ENCODE measurements at regions not wholly inside any gene's neighbourhood (a gene's known extent, or its start where the extent isn't known, plus 50 kb on each side); places are given as distances from the start of the nearest gene placed in this dataset.

DNA sequence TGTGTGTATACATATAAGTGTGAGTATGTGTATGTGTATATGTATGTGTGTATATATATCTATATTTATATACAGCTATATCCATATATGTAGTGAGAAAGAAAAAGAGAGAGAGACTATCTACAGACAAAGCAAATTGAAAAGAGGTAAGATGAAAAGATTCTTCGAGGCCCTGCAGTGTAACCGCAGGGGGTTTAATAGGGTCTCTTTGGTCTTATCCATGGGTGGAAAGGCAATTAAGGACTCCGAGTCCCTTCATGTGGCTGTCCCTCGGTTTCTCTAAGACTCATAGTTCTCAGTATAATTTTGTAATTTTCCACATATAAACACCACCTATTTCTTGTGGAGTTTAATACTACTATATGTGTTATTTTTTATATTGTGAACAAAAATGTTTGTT lies 50.6 kb upstream of the JAZF1 start:
- no peak for FAIRE-seq

DNA sequence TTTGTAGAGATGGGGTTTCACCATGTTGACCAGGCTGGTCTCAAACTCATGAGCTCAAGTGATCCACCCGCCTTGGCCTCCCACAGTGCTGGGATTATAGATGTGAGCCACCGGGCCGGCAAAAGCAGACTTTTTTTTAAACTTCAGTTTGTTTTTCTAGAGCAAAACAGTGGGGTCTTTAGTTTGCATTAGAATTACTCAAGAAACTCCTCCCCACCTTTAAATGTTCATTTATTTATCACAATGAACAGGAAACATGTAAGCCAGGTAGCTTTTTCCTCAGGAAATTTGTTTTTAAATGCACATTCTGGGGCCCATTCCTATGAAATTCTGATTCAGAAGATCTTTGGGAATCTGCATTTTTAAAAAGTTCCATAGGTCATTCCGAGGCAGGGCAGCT lies 56.0 kb upstream of the JAZF1 start:
- FAIRE-seq, result no peak

DNA sequence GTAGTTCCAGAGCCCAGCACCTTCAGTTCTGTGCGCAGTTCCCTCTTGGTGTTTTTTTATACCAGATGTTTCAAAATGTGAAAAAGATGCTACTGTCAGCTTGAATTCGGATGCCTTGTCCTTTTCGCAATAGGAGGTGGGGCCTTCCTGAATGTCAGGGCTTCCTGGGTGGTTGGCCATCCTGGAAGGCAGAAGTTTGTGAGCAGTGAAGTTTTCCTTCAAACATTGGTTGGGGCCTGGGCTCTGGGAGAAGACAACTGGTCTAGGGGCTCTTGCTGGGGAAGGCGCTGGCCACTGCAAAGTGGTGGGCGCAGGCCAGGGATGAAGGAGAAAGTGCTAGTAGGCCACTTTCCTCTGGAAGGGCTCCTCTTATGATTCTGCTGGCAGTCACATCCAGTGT lies 56.8 kb upstream of the JAZF1 start:
- FAIRE-seq, result no peak

DNA sequence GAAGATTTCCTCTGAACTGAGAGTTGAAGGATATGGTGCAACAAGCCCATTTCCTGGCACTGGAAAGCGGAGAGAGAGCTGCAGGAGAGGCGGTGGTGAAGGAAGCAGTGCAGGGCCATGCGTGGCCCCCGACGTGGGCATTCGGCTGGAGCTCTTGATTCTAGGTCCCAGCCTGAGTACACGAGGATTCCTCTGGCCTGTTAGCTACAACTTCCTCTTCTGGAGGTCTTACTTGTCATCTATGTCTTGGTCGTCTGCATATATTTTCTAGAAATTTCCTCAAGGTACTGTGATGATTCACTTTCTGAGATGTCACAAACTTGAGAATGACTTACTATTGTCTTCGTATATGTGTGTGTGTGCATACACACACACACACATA lies 59.2 kb upstream of the JAZF1 start:
- FAIRE-seq, result no peak

DNA sequence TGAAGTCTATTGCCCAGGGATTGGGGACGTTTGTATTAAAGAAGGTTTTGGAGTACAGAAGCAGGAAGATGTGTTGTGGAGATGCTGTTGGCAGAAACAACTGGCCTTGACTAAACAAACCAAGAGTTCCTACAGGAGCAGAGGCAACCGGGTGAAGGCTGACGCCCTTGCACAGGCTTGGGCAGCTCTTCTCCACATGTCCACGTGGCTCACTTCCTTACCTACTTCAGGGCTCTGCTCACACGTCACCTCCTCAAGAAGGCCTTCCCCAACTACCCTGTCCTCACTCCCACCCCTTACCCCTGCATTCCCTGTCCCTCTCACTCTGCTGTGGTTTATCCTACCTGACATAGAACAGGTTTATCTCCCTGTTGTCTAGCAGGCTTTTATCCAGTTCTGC lies 59.9 kb upstream of the JAZF1 start:
- FAIRE-seq, result no peak

DNA sequence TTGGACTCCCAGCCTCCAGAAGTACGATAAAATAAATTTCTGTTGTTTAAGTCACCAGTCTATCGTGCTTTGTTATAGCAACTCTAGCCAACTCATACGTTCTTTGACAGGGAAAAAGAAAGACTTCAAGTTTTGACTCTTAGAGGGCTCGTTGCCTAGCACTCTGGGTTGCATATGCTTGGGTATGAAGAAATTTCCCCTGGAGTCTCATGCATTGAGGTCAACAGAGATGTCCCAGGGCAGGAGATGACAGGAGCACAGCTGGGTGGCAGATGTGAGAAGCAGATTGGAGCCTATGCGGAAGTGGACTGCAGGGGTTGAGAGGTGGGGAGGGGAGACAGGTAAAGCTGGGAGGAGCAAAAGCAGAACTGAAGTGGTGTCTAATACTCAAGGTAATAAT lies 63.3 kb upstream of the JAZF1 start:
- no peak for FAIRE-seq

DNA sequence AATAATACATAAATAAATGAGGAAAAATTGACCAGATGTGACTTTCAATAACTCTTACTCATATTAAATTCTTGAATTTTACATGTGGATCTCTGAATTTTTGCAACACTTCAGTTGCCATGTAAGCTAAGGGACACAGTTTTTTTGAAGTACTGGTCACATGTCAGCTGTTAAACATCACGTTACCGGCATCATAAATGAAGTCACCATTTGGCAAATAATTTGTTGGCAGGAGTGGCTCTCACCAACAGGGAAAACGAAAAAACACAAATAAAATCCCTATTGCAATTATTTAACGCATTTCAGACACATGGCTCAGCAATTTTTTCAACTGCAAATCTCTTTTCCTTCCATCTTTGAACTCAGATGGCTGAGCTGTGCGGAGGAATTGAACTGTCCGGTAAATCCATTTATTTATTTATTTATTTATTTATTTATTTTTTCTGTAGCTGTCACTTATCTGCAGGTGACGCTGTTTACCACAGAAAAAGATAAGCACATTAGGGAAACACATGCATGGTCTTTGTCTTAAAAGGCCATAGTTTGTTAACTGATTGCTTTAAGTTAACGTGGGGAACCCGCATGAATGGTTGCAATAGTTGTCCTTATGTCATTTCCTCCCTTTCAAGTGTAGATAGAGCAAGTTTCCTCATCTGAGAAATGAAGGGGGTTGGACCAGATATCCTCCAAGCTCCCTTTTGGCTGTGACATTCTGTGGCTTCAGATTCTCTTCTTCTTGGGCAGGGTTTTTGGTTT lies 64.7 kb upstream of the JAZF1 start:
- FAIRE-seq, result no peak

DNA sequence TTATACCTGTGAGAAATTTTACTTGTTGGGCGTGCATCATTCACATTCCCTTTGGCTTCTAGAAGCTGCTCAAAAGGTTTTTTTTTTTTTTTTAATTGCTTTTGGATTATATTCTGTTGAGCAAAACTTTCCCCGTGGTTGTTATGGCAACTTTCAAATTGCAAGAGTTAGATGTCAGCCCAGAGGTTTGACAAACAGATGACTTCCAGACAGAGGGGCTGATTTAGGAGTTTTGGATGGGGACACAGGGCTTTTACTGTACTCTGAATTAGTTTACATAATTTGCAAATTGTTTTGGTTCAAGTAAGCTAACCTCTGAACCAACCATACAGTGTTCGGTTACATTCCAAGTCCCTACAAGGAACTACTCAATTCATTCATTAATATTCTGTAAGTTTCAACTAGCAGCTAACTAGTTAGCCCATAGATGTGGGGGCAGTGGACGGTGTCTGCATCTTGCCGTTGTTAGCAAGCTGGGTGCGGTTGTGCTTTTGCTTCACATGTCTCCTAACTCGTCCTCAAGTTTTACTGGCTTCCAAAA lies 66.4 kb upstream of the JAZF1 start:
- no peak for FAIRE-seq

DNA sequence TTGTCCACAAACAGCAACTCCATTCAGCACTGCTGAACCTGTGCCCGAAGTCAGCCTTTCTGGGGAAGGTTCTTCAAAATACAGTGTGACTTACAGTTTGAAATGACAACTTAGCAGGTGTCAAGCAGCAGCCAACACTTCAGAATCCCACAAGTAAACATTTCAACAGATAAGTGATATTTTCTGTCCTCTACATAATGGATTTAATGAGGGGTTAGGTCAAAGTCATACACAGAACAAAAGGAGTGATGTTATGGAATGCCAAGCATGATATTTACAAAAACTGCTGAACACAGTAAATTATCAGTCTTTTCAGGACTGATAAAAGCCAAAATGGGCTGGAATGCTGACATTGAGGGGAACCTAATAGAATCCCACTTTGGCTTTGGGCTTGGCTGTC lies 77.6 kb upstream of the JAZF1 start:
- no peak for FAIRE-seq

DNA sequence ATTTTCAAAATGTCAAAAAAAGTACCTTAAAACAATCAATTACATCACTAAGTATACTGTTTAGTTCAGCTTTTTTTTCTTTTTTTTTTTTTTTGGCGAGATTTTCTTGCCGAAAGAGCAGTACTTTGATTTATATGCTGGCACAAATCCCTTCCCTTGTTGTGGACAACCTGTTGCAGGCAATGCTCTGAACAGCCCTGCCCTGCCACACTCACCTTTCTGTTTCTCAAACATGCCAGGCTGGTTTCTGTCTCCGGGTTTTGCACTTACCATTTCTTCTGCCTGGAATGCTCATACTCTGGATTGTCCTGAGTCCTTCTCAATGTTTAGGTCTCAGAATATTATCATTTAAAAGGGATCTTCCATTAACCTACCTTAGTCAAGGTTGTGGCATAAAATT lies 80.4 kb upstream of the JAZF1 start:
- FAIRE-seq, result no peak

DNA sequence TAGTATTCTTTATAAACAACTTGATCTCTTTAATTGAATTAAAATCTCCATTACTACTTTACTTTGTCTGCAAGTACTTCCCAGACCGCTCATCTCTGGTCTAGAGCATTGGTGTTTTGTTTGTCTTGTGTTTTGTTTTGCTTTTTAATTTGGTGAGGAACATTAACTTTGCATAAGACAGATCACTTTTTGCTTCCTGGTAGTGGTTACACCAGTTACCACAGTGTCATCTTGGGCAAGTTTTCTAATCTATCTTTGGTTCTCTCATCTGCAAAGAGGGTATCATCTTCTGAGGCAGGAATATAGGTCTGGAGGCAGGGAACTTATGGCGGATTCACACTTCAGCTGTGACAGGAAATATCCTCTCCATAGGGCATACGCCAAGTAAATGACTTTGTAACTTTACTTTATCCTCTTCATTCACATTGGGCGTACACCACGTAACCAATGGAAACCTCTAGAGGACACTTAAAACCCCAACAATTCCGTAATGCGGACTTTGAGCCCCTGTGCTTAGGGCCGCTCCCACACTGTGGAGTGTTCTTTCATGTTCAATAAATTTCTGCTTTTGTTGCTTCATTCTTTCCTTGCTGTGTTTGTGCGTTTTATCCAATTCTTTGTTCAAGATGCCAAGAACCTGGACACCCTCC lies 83.2 kb upstream of the JAZF1 start:
- no peak for FAIRE-seq

DNA sequence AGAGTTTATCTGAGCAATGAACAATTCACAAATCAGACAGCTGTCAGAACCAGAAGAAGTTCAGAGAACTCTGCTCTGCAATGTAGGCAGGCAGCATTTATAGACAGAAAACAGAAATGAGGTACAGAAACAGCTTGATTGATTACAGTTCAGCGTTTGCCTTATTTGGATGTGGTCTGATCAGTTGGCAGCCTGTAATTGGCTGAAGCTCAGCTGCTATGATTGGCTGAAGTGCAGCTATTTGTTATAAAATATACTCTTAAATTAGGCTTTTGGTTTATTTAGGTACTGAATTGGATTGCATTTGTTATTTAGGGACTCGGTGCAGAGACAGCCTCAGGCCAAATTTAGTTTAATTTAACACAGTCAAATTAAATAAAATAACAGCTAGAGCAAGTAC lies 85.8 kb upstream of the JAZF1 start:
- FAIRE-seq, result no peak

DNA sequence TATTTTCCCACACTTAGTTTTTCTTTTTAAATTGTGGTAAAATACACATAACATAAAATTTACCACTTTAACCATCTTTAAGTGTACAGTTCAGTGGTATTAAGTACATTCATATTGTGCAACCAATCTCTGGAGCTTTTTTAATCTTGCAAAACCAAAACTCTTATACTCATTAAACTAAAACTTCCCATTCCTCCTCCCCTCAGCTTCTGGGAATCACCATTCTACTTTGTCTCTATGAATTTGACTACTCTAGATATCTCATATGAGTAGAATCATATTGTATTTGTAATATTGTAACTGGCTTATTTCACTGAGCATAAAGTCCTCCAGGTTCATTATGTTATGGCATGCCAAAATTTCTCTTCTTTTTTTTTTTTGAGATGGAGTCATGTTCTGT lies 86.4 kb upstream of the JAZF1 start:
- no peak for FAIRE-seq

DNA sequence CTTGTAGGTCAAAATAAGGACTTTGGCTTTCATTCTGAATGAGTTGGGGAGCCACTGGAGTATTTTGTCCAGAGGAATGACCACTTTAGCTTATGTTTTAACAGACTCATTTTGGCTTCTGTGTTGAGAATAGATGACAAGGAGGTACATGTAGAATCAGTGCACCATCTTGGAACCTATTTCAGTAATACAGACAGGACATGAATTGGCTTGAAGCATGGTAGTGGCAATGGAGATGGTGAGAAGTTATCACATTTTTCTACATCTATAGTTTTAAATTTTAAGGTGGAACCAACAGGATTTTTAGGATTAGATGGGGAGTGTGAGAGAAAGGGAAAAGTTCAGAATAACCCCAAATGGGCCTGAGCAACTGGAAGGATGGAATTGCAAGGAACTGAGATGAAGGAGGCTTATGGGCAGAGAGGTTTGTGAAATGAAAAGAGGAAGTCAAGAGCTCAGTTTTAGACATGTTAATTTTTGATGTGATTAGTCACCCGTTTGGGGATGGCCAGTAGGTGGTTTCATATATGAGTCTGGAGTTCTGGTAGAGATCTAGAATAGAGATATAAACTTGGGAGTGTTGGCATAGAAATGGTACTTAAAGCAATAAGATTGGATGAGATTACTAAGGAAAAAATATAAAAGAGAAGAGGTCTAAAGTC lies 89.2 kb upstream of the JAZF1 start:
- FAIRE-seq, result no peak

DNA sequence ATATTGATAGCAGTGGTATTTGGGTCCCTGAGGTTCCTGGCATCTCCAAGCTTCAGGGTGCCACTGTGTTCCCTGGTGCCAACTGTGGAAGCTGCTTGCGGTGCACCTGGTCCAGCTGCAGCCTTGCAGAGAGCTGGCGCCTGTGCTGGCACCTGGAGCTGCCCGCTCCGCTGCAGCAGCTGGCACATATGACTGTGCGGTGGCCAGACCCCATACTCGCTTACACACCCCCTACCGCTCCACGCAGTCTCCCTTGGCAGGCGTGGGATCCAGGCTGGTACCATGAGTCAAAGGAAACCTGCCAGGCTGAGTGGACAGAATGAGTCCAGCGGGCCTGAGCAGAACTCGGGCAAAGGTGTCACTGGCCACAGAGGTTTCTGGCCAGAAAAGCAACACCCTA lies 89.9 kb upstream of the JAZF1 start:
- FAIRE-seq, result no peak

DNA sequence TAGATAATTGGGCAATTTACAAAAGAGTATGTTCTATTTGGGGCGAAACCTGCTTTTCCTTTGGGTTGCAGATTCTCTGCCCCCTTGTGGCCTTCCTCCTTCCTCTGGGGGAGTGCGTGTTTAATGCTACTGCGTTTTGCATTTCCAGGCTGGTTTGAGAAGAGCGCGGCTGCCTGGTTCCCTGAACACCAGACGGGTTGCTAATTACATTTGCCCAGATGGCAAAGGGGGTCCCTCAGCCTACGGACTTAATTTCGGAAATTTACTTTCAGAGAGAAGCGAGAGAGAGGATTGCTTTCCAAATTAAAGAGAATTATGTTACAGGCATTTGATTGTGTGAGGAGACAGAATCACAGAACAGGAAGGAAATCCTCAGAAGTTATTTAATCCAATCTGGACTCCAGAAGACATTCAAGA lies 91.9 kb upstream of the JAZF1 start:
- no peak for FAIRE-seq

DNA sequence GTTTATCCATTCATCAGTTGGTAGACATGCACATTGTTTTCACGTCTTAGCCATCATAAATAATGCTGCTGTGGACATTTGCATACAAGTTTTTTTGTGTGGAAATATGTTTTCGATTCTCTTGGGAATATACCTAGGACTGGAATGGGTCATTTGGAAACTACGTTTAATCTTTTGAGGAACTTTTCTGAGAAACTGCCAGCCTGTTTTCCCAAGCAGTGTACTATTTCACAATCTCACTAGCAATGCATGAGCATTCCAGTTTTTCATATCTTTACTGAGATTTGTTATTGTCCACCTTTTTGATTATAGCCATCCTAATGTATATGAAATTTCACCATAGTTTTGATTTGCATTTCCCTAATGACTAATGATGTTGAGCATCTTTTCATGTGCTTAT lies 95.7 kb upstream of the JAZF1 start:
- no peak for FAIRE-seq

DNA sequence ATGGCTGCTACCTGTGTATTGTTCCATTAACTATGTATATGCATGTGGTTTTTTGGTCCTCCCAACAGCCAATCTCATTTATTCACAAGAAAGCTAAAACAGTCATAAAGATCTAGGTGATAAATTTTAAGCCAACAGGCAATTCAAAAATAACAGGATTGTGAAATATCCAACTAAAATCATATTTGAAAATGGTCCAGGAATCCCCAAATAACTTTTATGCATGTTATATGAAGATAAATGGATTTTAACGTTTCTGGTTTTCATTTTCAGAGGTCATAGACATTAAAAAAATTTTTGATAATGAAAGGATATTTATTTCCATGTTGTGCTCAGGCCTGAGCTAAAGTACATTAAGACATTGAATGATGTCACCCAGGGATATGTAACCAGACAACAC lies 96.8 kb upstream of the JAZF1 start:
- FAIRE-seq, result no peak

DNA sequence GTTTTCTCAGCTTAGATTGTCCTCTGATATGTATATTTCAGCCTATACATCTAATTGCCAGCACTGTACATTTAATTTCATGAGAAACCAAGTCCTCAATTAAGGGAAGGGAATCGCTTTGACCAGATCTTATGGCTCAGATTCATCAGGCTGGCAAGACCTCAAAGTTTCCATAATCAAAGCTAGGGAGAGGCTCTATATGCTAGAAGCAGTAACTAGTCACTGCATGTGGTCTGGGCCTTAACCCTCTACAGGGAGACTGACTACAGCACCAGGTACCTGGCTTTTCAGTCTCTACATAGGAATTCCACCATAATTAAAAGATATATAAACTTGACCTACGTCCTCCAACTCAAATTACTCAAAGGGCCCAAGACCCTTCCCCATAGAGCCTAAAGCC lies 97.4 kb upstream of the JAZF1 start:
- no peak for FAIRE-seq

DNA sequence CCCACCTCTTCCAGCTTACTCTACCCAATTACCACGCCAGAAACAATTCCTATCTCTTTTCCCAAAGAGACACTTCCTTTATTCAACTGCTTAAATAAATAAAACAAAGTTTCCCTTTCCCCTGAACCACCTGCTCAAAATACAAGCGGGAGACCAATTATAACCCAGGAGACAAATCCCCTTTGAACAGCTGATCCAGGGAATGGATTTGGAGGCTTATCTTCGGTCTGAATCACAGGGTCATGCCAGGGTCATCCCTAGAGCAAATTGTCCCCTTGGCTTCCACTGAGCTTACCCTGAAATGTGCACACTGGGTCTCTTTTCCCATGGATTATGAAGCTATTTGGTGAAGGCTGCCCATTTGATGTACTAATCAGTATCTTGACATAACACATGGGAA lies 99.9 kb upstream of the JAZF1 start:
- FAIRE-seq, result no peak

DNA sequence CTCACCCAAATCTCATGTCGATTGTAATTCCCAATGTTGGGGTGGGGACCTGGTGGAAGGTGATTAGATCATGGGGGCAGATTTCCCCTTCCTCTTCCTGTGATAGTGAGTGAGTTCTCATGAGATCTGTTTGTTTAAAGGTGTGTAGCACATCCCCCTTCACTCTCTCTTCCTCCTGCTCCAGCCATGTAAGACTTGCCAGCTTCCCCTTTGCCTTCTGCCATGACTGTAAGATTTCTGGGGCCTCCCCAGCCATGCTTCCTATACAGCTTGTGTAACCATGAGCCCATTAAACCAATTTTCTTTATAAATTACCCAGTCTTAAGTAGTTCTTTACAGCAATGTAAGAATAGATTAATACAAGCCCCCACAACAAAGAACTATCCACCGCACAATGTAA lies 109.9 kb upstream of the JAZF1 start:
- FAIRE-seq, result no peak

DNA sequence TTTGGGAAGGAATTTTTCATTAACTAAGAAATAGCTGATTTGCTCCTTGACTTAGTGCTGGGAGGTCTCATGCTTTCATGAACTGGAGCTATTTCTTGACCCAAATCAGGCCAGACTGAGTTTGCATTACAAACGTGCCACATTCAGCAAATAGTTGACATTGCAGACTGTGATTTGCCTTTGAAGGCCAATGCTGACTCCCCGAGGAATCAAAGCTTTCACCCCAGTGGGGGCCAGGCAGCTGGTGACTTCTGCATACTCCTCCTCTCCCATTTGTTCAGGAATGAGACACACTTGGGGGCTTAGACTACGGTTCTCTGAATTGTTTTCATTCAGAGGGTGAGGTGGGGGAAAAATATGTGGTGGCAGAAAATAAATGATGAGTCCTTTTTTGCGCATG lies 111.0 kb upstream of the JAZF1 start:
- no peak for FAIRE-seq

DNA sequence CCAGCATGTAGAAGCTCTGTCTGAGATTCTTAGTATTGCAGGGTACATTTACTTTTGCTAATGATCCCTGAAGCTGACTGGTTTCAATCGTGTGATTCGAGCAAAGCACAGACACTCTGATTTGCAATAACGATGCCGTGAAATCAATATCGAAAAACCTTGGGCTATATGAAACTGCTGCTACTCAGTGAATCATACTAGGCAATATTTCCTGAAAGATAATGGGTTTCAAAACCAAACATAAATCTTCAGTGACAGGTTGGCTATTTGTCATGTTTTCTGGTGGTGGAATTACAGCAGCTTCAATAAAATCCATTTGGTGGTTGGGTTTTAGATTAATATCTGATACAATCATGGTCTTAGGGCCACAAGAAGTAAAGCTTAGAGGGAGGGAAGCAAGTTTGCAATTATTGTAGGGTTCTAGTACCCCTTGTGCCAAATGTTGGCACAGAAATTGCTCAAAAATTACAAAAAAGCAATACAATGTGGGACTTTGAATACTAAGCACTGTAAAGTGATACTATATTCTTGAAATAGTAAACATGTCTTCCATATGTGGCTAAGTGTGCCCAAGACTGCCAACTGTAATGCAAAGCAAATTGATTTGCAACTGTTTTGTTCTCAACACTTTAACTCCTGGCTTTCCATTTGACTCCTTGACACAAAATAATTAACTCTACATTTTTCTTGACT lies 112.4 kb upstream of the JAZF1 start:
- FAIRE-seq, result no peak

DNA sequence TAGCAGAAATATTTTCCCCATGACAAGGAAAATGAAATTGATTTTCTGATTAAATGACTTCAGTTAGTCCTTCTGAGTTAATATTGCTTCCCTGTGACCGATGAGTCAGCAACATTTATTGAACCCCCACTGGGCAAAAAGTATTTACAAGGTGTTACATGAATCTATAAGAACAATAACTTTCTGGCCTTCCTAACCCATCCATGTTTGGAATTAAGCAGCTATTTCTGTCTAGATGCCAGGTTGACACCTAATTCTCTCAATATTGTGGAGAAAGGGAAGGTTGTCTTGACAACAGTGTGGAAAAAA lies 112.9 kb upstream of the JAZF1 start:
- no peak for FAIRE-seq

Measured in colon (tissue), 2 donors.